IMR-90 (cell line): ENCODE measurements at regions not wholly inside any gene's neighbourhood (a gene's known extent, or its start where the extent isn't known, plus 50 kb on each side); places are given as distances from the start of the nearest gene placed in this dataset.

Experiments
- ATAC-seq: fragments of 200-7000 bp; cut with Tn5 transposase; 2 replicates; pipeline ENCODE4 v1.9.1; 2020; ENCODE audit warnings: low read depth, mild to moderate bottlenecking, moderate library complexity
- BruUV-seq: library from RNA; stranded (reverse); fragments of 400-500 nt; replicated peaks from 2 replicates; lab custom pipeline; 2021; lab: Mats Ljungman, UMichigan
- CTCF ChIA-PET: fragments of 300-600 bp; formaldehyde crosslinking; extraction: SDS; loops from one replicate; lab custom pipeline; 2021; ENCODE audit warnings: antibody characterized with exemption; lab: Yijun Ruan, JAX
- POLR2A ChIA-PET: fragments of 300-600 bp; sonication (Branson Sonifier 250); formaldehyde crosslinking; loops from one replicate; lab custom pipeline; 2022; ENCODE audit warnings: antibody characterized with exemption; ENCODE audit not compliant: unreplicated experiment; lab: Charles Lee
- DNase-seq: peaks from one replicate; pipeline ENCODE4 v3.0.0; 2013
- H2AFZ ChIP-seq: replicated peaks from 2 replicates; pipeline ENCODE3; 2013; ENCODE audit warnings: low read length, mild to moderate bottlenecking; ENCODE audit not compliant: poor library complexity
- H2AK5ac ChIP-seq: 2 replicates; pipeline ENCODE4 v1.6.1; 2013; ENCODE audit warnings: low read depth, low read length, inconsistent platforms
- H2AK9ac ChIP-seq: replicated peaks from 2 replicates; pipeline ENCODE3; 2013; ENCODE audit warnings: mild to moderate bottlenecking, low read depth, low read length, moderate library complexity; ENCODE audit not compliant: poor library complexity
- H2BK120ac ChIP-seq: 2 replicates; pipeline ENCODE4 v1.6.1; 2013; ENCODE audit warnings: low read depth, low read length, inconsistent platforms
- H2BK15ac ChIP-seq: 3 replicates; pipeline ENCODE4 v1.6.1; 2013; ENCODE audit warnings: low read depth, low read length, inconsistent platforms
- H2BK20ac ChIP-seq: 2 replicates; pipeline ENCODE4 v1.6.1; 2013; ENCODE audit warnings: low read depth, mild to moderate bottlenecking, inconsistent platforms, low read length, moderate library complexity
- H2BK5ac ChIP-seq: 2 replicates; pipeline ENCODE4 v1.6.1; 2013; ENCODE audit warnings: mild to moderate bottlenecking, low read depth, low read length, inconsistent platforms; ENCODE audit not compliant: poor library complexity, severe bottlenecking
- H3K14ac ChIP-seq: replicated peaks from 2 replicates; pipeline ENCODE4 v1.6.1; 2013; ENCODE audit warnings: low read depth, low read length, inconsistent platforms
- H3K18ac ChIP-seq: 2 replicates; pipeline ENCODE4 v1.6.1; 2013; ENCODE audit warnings: low read depth, low read length, control low read depth
- H3K23ac ChIP-seq: 2 replicates; pipeline ENCODE4 v1.6.1; 2013; ENCODE audit warnings: low read depth, low read length, inconsistent platforms
- H3K27ac ChIP-seq: 2 replicates; pipeline ENCODE4 v1.5.1; 2013; ENCODE audit warnings: mild to moderate bottlenecking, control low read depth, low read length; ENCODE audit not compliant: insufficient read depth
- H3K27me3 ChIP-seq: 2 replicates; pipeline ENCODE4 v1.6.1; 2013; ENCODE audit warnings: low read length; ENCODE audit not compliant: control insufficient read depth, insufficient read depth
- H3K36me3 ChIP-seq: 2 replicates; pipeline ENCODE4 v1.6.1; 2013; ENCODE audit warnings: low read length, mixed read lengths; ENCODE audit not compliant: control insufficient read depth, insufficient read depth
- H3K4ac ChIP-seq: 2 replicates; pipeline ENCODE4 v1.6.1; 2013; ENCODE audit warnings: low read depth, low read length, inconsistent platforms
- H3K4me1 ChIP-seq: 2 replicates; pipeline ENCODE4 v1.6.1; 2013; ENCODE audit warnings: low read length, mixed read lengths; ENCODE audit not compliant: control insufficient read depth, insufficient read depth
- H3K4me2 ChIP-seq: 2 replicates; pipeline ENCODE4 v1.6.1; 2013; ENCODE audit warnings: low read depth, mild to moderate bottlenecking, control low read depth, low read length, moderate library complexity
- H3K4me3 ChIP-seq: 2 replicates; pipeline ENCODE4 v1.5.1; 2013; ENCODE audit warnings: low read depth, mild to moderate bottlenecking, control low read depth, low read length, moderate library complexity; ENCODE audit not compliant: insufficient read depth
- H3K56ac ChIP-seq: 2 replicates; pipeline ENCODE4 v1.6.1; 2013; ENCODE audit warnings: low read length, inconsistent platforms; ENCODE audit not compliant: insufficient read depth; ENCODE audit errors: extremely low read depth
- H3K79me1 ChIP-seq, 2 experiments: 2 replicates each; pipeline ENCODE4 v1.6.1; 2013; ENCODE audit warnings: low read length in 2 of 2, inconsistent platforms in 1 of 2, low read depth in 1 of 2
- H3K9ac ChIP-seq: 2 replicates; pipeline ENCODE4 v1.6.1; 2013; ENCODE audit warnings: low read depth, low read length, control low read depth
- H3K9me1 ChIP-seq: 2 replicates; pipeline ENCODE4 v1.6.1; 2013; ENCODE audit warnings: low read length, inconsistent platforms; ENCODE audit not compliant: insufficient read depth
- H3K9me3 ChIP-seq: 2 replicates; pipeline ENCODE4 v1.6.1; 2013; ENCODE audit warnings: low read length; ENCODE audit not compliant: control insufficient read depth, insufficient read depth
- H4K20me1 ChIP-seq: 2 replicates; pipeline ENCODE4 v1.6.1; 2013; ENCODE audit warnings: low read length, inconsistent platforms; ENCODE audit not compliant: insufficient read depth
- H4K5ac ChIP-seq: 2 replicates; pipeline ENCODE4 v1.6.1; 2013; ENCODE audit warnings: mild to moderate bottlenecking, low read depth, low read length, control low read depth
- H4K8ac ChIP-seq, 2 experiments: 2 replicates each; pipeline ENCODE4 v1.6.1; 2013; ENCODE audit warnings: low read depth in 2 of 2, low read length in 2 of 2, control low read depth in 1 of 2, inconsistent platforms in 1 of 2
- H4K91ac ChIP-seq: 2 replicates; pipeline ENCODE4 v1.6.1; 2013; ENCODE audit warnings: low read depth, low read length, inconsistent platforms; ENCODE audit not compliant: insufficient read depth
- BHLHE40 ChIP-seq: fragments of 150-350 bp; IDR thresholded peaks from 2 replicates; pipeline ENCODE4 v1.6.1; 2016; ENCODE audit warnings: mild to moderate bottlenecking, low read depth, low read length
- CEBPB ChIP-seq: IDR thresholded peaks from 2 replicates; pipeline ENCODE4 v1.6.1; 2012; ENCODE audit warnings: low read depth, low read length, improper control_type of control experiment
- CHD1 ChIP-seq: IDR thresholded peaks from 2 replicates; pipeline ENCODE4 v1.6.1; 2012; ENCODE audit warnings: low read depth, low read length, improper control_type of control experiment
- FOS ChIP-seq: fragments of 150-350 bp; IDR thresholded peaks from 2 replicates; pipeline ENCODE4 v1.6.1; 2016; ENCODE audit warnings: low read depth, low read length
- MAFK ChIP-seq: IDR thresholded peaks from 2 replicates; pipeline ENCODE4 v1.6.1; 2012; ENCODE audit warnings: low read depth, low read length, improper control_type of control experiment
- MAZ ChIP-seq: IDR thresholded peaks from 2 replicates; pipeline ENCODE4 v1.6.1; 2012; ENCODE audit warnings: low read depth, mild to moderate bottlenecking, low read length, improper control_type of control experiment, moderate library complexity, borderline replicate concordance
- MXI1 ChIP-seq: IDR thresholded peaks from 2 replicates; pipeline ENCODE4 v1.6.1; 2012; ENCODE audit warnings: low read depth, mild to moderate bottlenecking, low read length, moderate library complexity, borderline replicate concordance
- NFE2L2 ChIP-seq: fragments of 150-350 bp; IDR thresholded peaks from 2 replicates; pipeline ENCODE4 v1.6.1; 2016; ENCODE audit warnings: low read depth, mild to moderate bottlenecking, low read length
- RAD21 ChIP-seq: IDR thresholded peaks from 2 replicates; pipeline ENCODE4 v1.6.1; 2012; ENCODE audit warnings: low read length, improper control_type of control experiment
- RCOR1 ChIP-seq: IDR thresholded peaks from 2 replicates; pipeline ENCODE4 v1.6.1; 2012; ENCODE audit warnings: mild to moderate bottlenecking, low read length, improper control_type of control experiment; ENCODE audit not compliant: insufficient replicate concordance
- RFX5 ChIP-seq: IDR thresholded peaks from 2 replicates; pipeline ENCODE4 v1.8.0; 2012; ENCODE audit warnings: low read depth, mild to moderate bottlenecking, low read length, moderate library complexity
- dilution Hi-C: fragments of 300-500 bp; cut with HindIII; formaldehyde crosslinking; loops from one replicate; pipeline ENCODE4 v1.14.3; 2018; ENCODE audit warnings: low sequenced_read_pairs; ENCODE audit not compliant: unreplicated experiment
- in situ Hi-C: fragments of 300-500 bp; cut with MboI; formaldehyde crosslinking; loops from 3 replicates; pipeline ENCODE4 v1.14.3; 2019; ENCODE audit warnings: low sequenced_read_pairs, inconsistent platforms, mixed read lengths
- intact Hi-C: fragments of 100-400 bp; cut with micrococcal nuclease; formaldehyde crosslinking; loops from 2 replicates; pipeline ENCODE4 v1.10.0; 2022
- TF ChIP-seq, protein P1 (sequence below): fragments of 150-350 bp; IDR thresholded peaks from 2 replicates; pipeline ENCODE4 v1.6.1; 2017; ENCODE audit warnings: mild to moderate bottlenecking, antibody characterized with exemption, low read length, low read depth
- TF ChIP-seq, protein P2 (sequence below): conservative IDR thresholded peaks from 2 replicates; pipeline ENCODE4 v1.5.1; 2012; ENCODE audit warnings: mild to moderate bottlenecking, low read depth, low read length, improper control_type of control experiment
- TF ChIP-seq, protein P3 (sequence below): fragments of 150-350 bp; IDR thresholded peaks from 2 replicates; pipeline ENCODE4 v1.6.1; 2016; ENCODE audit warnings: low read depth, mild to moderate bottlenecking, low read length, moderate library complexity, borderline replicate concordance

DNA sequence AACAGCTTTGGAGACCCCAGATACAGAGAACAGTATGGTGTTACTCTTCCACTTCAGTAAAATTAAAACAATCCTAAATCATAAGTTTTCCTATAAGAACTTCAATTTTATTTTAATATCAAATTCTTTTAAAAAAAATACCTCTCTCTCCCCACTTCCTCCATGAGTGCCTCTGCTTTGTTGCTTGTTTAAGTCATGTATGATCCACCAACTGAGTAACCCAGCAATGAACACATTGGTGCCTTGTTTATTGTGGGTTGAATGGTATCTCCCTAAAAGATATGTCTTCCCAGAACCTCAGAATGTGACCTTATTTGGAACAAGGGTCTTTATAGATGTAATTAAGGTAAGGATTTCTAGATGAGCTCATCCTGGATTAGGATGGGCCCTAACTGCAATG, 143.5 kb upstream of the EGLN3 start:
- dilution Hi-C loops = no loop called here
- no peak overlapping the region for H3K4me2 ChIP-seq
- CTCF ChIA-PET = no interaction called here
- in situ Hi-C loops = no loop called here
- no peak overlapping the region for H2AK5ac ChIP-seq
- no peaks in the 10 kb centered on the region for H3K9me1 ChIP-seq
- H3K23ac ChIP-seq = no peak overlapping the region
- no peaks in the 10 kb centered on the region for H3K36me3 ChIP-seq
- H4K20me1 ChIP-seq = no peaks in the 10 kb centered on the region
- H3K27ac ChIP-seq = no peak overlapping the region
- peaks cover 1% of the 10 kb centered on the region; the same call in 1 of the 2 replicates for H3K27me3 ChIP-seq
- H2AK9ac ChIP-seq = no peak overlapping the region
- no peak overlapping the region for H4K5ac ChIP-seq
- no TSS peak for BruUV-seq
- H3K4me1 ChIP-seq = no peaks in the 10 kb centered on the region
- intact Hi-C loops = no loop called here
- DNase-seq = no peak
- no peak overlapping the region for H2BK5ac ChIP-seq
- POLR2A ChIA-PET = no interaction called here
- no peak for ATAC-seq
- H2BK120ac ChIP-seq = no peak overlapping the region
- H2BK20ac ChIP-seq = no peak overlapping the region
- no peak overlapping the region for H4K8ac ChIP-seq
- no peak overlapping the region for H2AFZ ChIP-seq
- H3K9me3 ChIP-seq = no peaks in the 10 kb centered on the region
- no peaks in the 10 kb centered on the region for H3K79me1 ChIP-seq
- H3K9ac ChIP-seq = no peak overlapping the region
- H3K56ac ChIP-seq = no peak overlapping the region
- no peak overlapping the region for H2BK15ac ChIP-seq
- no peak overlapping the region for H3K18ac ChIP-seq
- TF ChIP-seq RFX5 (no peak), RCOR1 (no peak), MAFK (no peak), MXI1 (no peak), FOS (no peak), RAD21 (no peak), NFE2L2 (no peak), CHD1 (no peak), MAZ (no peak), BHLHE40 (no peak), CEBPB (no peak)
- TF ChIP-seq, protein P1, sequence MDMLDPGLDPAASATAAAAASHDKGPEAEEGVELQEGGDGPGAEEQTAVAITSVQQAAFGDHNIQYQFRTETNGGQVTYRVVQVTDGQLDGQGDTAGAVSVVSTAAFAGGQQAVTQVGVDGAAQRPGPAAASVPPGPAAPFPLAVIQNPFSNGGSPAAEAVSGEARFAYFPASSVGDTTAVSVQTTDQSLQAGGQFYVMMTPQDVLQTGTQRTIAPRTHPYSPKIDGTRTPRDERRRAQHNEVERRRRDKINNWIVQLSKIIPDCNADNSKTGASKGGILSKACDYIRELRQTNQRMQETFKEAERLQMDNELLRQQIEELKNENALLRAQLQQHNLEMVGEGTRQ = no peak
- TF ChIP-seq, protein P2, sequence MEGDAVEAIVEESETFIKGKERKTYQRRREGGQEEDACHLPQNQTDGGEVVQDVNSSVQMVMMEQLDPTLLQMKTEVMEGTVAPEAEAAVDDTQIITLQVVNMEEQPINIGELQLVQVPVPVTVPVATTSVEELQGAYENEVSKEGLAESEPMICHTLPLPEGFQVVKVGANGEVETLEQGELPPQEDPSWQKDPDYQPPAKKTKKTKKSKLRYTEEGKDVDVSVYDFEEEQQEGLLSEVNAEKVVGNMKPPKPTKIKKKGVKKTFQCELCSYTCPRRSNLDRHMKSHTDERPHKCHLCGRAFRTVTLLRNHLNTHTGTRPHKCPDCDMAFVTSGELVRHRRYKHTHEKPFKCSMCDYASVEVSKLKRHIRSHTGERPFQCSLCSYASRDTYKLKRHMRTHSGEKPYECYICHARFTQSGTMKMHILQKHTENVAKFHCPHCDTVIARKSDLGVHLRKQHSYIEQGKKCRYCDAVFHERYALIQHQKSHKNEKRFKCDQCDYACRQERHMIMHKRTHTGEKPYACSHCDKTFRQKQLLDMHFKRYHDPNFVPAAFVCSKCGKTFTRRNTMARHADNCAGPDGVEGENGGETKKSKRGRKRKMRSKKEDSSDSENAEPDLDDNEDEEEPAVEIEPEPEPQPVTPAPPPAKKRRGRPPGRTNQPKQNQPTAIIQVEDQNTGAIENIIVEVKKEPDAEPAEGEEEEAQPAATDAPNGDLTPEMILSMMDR = no peak
- TF ChIP-seq, protein P3, sequence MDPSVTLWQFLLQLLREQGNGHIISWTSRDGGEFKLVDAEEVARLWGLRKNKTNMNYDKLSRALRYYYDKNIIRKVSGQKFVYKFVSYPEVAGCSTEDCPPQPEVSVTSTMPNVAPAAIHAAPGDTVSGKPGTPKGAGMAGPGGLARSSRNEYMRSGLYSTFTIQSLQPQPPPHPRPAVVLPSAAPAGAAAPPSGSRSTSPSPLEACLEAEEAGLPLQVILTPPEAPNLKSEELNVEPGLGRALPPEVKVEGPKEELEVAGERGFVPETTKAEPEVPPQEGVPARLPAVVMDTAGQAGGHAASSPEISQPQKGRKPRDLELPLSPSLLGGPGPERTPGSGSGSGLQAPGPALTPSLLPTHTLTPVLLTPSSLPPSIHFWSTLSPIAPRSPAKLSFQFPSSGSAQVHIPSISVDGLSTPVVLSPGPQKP = no peak
- H3K4ac ChIP-seq = no peak overlapping the region
- no peak overlapping the region for H3K14ac ChIP-seq
- no peak overlapping the region for H3K4me3 ChIP-seq
- H4K91ac ChIP-seq = no peak overlapping the region
